ENCODE measurements at regions not wholly inside any gene's neighbourhood (a gene's known extent, or its start where the extent isn't known, plus 50 kb on each side); places are given as distances from the start of the nearest gene placed in this dataset.

DNA sequence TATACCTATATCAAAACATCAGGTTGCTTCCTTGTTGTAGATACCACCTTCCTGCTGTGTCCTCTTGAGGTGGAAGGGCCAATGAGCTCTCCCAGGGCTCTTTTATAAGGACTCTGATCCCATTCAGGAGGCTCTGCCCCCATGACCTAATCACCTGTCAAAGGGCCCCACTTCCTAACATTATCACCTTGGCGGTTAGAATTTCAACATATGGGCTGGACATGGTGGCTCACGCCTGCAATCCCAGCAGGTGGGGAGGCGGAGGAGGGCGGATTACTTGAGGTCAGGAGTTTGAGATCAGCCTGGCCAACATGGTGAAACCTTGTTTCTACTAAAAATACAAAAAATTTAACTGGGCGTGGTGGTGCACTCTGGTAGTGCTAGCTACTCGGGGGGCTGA lies 86.4 kb downstream of the HAPSTR1 start:
- Histone ChIP-seq H3K27me3 (no peaks in the 10 kb centered on the region), H3K9me3 (no peaks in the 10 kb centered on the region), H3K4me3 (no peak overlapping the region), H3K36me3 (no peaks in the 10 kb centered on the region), H3K4me1 (no peaks in the 10 kb centered on the region), H3K27ac (no peak overlapping the region)
- TF ChIP-seq, protein P1, sequence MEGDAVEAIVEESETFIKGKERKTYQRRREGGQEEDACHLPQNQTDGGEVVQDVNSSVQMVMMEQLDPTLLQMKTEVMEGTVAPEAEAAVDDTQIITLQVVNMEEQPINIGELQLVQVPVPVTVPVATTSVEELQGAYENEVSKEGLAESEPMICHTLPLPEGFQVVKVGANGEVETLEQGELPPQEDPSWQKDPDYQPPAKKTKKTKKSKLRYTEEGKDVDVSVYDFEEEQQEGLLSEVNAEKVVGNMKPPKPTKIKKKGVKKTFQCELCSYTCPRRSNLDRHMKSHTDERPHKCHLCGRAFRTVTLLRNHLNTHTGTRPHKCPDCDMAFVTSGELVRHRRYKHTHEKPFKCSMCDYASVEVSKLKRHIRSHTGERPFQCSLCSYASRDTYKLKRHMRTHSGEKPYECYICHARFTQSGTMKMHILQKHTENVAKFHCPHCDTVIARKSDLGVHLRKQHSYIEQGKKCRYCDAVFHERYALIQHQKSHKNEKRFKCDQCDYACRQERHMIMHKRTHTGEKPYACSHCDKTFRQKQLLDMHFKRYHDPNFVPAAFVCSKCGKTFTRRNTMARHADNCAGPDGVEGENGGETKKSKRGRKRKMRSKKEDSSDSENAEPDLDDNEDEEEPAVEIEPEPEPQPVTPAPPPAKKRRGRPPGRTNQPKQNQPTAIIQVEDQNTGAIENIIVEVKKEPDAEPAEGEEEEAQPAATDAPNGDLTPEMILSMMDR (IDR thresholded peaks at IDR 0.05) = no peak
- no peak for TF ChIP-seq POLR2A (IDR thresholded peaks at IDR 0.05)
- DNase-seq = no peak

DNA sequence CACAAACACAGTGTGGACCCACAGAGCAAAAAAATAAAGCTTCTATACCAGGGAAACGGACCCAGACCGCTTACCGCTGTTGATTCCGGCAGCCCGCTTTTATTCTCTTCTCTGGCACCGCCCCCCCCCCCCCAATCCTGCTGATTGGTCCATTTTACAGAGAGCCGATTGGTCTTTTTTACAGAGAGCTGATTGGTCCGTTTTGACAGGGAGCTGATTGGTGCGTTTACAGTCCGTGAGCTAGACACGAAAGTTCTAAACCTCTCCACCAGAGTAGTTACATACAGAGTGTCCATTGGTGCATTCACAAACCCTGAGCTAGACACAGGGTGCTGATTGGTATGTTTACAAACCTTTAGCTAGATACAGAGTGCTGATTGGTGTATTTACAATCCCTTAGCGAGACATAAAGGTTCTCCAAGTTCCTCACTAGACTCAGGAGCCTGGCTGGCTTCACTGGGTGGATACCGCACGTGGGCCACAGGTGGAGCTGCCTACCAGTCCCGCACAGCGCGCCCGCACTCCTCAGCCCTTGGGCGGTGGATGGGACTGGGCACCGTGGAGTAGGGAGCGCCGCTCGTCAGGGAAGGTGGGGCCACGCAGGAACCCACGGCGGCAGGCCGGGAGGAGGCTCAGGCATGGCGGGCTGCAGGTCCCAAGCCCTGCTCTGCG lies 92.4 kb downstream of the HAPSTR1 start:
- H3K27me3 ChIP-seq = no peaks in the 10 kb centered on the region
- H3K9me3 ChIP-seq = peaks cover 0 to 4% (median 0%) of the 10 kb centered on the region in 4 donors
- DNase-seq = no peak
- no peaks in the 10 kb centered on the region for H3K4me1 ChIP-seq
- H3K4me3 ChIP-seq = no peak overlapping the region
- no peaks in the 10 kb centered on the region for H3K36me3 ChIP-seq
- TF ChIP-seq, protein P1 (IDR thresholded peaks at IDR 0.05) = no peak
- no peak for TF ChIP-seq POLR2A (IDR thresholded peaks at IDR 0.05)
- no peak overlapping the region for H3K27ac ChIP-seq

DNA sequence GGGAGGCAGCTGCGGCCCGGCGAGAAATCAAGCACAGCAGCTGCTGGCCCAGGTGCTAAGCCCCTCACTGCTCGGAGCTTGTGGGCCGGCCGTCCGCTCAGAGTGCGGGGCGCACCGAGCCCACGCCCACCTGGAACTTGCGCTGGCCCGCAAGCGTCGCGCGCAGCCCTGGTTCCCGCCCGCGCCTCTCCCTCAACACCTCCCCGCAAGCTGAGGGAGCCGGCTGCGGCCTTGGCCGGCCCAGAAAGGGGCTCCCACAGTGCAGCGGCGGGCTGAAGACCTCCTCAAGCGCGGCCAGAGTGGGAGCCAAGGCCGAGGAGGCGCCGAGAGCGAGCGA lies 92.9 kb downstream of the HAPSTR1 start:
- Histone ChIP-seq H3K27ac (no peak overlapping the region), H3K36me3 (no peaks in the 10 kb centered on the region), H3K27me3 (no peaks in the 10 kb centered on the region), H3K4me1 (no peaks in the 10 kb centered on the region), H3K4me3 (no peak overlapping the region), H3K9me3 (peaks cover 0 to 4% (median 0%) of the 10 kb centered on the region in 4 donors)
- DNase-seq = no peak
- TF ChIP-seq POLR2A (IDR thresholded peaks at IDR 0.05) = no peak
- TF ChIP-seq, protein P1 (IDR thresholded peaks at IDR 0.05) = no peak

DNA sequence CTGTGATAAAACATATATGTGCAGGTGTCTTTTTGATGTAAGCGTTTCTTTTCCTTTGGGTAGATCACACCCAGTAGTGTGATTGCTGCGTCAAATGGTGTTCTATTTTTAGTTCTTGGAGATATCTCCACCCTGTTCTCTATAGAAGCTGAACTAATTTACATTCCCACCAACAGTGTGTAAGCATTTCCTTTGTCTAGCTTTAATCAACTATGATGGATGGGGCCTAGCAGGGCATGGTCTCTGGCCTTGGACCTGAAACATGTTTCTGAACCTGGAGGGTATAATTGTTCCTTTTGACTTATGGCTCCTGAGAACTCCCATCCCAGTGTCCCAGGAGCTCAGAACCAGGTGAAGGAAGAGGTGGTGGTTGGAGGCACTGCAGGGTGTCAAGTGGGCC lies 93.9 kb downstream of the HAPSTR1 start:
- Histone ChIP-seq H3K4me1 (no peaks in the 10 kb centered on the region), H3K27ac (no peak overlapping the region), H3K9me3 (peaks cover 0 to 4% (median 0%) of the 10 kb centered on the region in 4 donors), H3K36me3 (no peaks in the 10 kb centered on the region), H3K4me3 (no peak overlapping the region), H3K27me3 (no peaks in the 10 kb centered on the region)
- TF ChIP-seq, protein P1 (IDR thresholded peaks at IDR 0.05) = no peak
- no peak for TF ChIP-seq POLR2A (IDR thresholded peaks at IDR 0.05)
- no peak for DNase-seq

DNA sequence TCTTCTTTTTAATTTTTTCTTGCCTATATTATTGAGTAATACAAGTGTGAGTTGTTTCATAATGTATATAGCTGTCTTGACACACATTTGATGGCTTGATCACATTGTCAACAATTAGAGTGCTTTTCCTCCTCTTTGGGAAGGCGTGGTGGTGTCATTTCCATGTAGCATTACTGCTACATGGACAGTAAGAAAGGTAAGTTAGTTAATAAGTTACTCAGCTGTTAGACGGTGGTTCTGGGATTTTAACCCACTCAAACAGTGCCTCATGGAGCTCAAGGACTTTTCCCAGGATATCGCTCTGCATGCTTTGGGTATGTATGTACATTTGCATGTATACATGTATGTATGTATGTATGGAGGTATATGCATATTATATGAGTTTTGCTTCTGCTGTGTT lies 94.6 kb downstream of the HAPSTR1 start:
- no peaks in the 10 kb centered on the region for H3K27me3 ChIP-seq
- no peak for DNase-seq
- H3K4me1 ChIP-seq = no peaks in the 10 kb centered on the region
- H3K4me3 ChIP-seq = no peak overlapping the region
- peaks cover 0 to 4% (median 0%) of the 10 kb centered on the region in 4 donors for H3K9me3 ChIP-seq
- no peak overlapping the region for H3K27ac ChIP-seq
- H3K36me3 ChIP-seq = no peaks in the 10 kb centered on the region
- TF ChIP-seq, protein P1 (IDR thresholded peaks at IDR 0.05) = no peak
- TF ChIP-seq POLR2A (IDR thresholded peaks at IDR 0.05) = no peak

DNA sequence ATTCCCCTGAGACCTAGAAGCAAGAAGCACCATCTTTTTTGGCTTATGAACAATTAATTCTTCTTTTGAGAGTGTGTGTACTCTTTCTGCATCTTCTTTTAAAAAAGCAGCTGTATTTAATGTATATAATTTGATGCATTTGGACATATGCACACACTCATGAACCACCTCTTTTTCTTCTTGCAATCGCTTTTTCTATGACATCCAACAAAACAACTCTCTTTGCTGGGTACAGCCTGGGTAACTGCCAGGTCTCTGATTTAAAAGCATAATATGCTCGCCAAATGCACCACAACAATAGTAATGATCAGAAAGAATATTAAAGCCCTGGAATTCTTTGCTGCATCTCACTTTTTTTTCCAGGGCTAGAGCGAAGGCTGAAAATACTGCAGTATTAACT lies 97.3 kb downstream of the HAPSTR1 start:
- H3K36me3 ChIP-seq = no peaks in the 10 kb centered on the region
- H3K4me3 ChIP-seq = no peak overlapping the region
- H3K27ac ChIP-seq = no peak overlapping the region
- peaks cover 0 to 4% (median 0%) of the 10 kb centered on the region in 4 donors for H3K9me3 ChIP-seq
- H3K4me1 ChIP-seq = no peaks in the 10 kb centered on the region
- no peak for DNase-seq
- H3K27me3 ChIP-seq = no peaks in the 10 kb centered on the region
- TF ChIP-seq, protein P1 (IDR thresholded peaks at IDR 0.05) = no peak
- no peak for TF ChIP-seq POLR2A (IDR thresholded peaks at IDR 0.05)
